Astrocyte of the spinal cord (primary cell): ENCODE measurements at regions not wholly inside any gene's neighbourhood (a gene's known extent, or its start where the extent isn't known, plus 50 kb on each side); places are given as distances from the start of the nearest gene placed in this dataset.

ENCODE experiments used
- DNase-seq: peaks from one replicate; pipeline ENCODE4 v3.0.0; 2011; ENCODE audit warnings: low read depth, low spot score
- H3K4me3 ChIP-seq: 2 replicates; pipeline ENCODE4 v1.5.1; 2011; ENCODE audit warnings: low read depth, mild to moderate bottlenecking, low read length, moderate library complexity
- CTCF ChIP-seq: IDR thresholded peaks from 2 replicates; pipeline ENCODE4 v1.5.1; 2012; ENCODE audit warnings: low read depth, mild to moderate bottlenecking, low read length, inconsistent platforms
- in situ Hi-C: cut with HindIII; loops from 2 replicates; pipeline ENCODE4 v1.10.0; 2017; ENCODE audit warnings: low sequenced_read_pairs

- no peak for DNase-seq
- in situ Hi-C loops, result no loop called here
- no peak for TF ChIP-seq CTCF
- no peak overlapping the region for H3K4me3 ChIP-seq
Observed at GRCh38 chr15:94893091-94893490, 661.7 kb downstream of the MCTP2 start.

- DNase-seq, result no peak
- no peak for TF ChIP-seq CTCF
- in situ Hi-C loops, result no loop called here
- H3K4me3 ChIP-seq, result no peak overlapping the region
Observed at GRCh38 chr15:94894056-94894455, 662.7 kb downstream of the MCTP2 start.

DNA sequence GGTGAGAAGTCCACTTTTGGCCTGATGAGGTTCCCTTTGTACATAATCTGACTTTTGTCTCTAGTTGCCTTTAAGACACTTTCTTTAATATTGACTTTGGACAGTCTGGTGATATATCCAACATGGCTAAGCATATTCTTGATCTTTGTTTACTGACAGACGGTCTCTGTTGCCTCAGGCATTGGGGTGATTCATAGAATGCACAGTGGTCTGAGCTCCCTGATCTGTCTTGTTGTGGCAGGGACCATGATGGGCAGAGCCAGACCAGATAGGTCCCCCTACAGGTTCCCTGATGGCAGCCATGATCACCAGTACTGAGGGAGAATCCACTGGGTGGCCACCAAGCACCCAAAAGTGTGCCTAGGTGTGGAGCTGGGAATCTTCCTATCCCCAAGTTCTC lies 678.1 kb downstream of the MCTP2 start:
- in situ Hi-C loops, result no loop called here
- no peak overlapping the region for H3K4me3 ChIP-seq
- DNase-seq, result no peak
- TF ChIP-seq CTCF, result no peak

- H3K4me3 ChIP-seq, result no peak overlapping the region
- in situ Hi-C loops, result no loop called here
- no peak for TF ChIP-seq CTCF
- no peak for DNase-seq
Observed at GRCh38 chr15:94910166-94910565, 678.8 kb downstream of the MCTP2 start.

- no peak overlapping the region for H3K4me3 ChIP-seq
- TF ChIP-seq CTCF, result no peak
- in situ Hi-C loops, result no loop called here
- no peak for DNase-seq
Observed at GRCh38 chr15:94912760-94913159, 681.4 kb downstream of the MCTP2 start.

DNA sequence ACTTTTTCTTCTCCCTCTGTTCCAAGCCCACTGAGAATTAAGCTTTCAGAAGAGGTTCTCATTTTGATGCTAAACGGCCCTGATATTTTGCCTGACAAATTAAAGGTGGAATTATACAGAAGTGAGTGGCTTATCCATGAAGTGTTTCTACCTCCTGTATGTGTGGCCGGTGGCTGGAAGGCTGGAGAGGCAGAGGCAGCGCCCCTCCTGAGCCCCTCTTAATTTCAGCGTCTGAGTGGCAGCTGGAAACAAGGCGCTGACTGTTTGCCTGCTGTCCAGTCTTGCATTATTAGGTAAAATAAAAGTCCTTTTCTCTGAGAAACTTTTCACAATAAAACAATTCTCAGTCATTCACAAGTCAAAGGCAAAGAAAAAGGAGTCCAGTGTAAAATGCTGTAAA lies 685.7 kb downstream of the MCTP2 start:
- no peak for DNase-seq
- TF ChIP-seq CTCF, result no peak
- in situ Hi-C loops, result no loop called here
- no peak overlapping the region for H3K4me3 ChIP-seq

- DNase-seq, result no peak
- no peak overlapping the region for H3K4me3 ChIP-seq
- TF ChIP-seq CTCF, result no peak
- in situ Hi-C loops, result no loop called here
Observed at GRCh38 chr15:94921936-94922335, 690.6 kb downstream of the MCTP2 start.
